ENCODE measurements at regions not wholly inside any gene's neighbourhood (a gene's known extent, or its start where the extent isn't known, plus 50 kb on each side); places are given as distances from the start of the nearest gene placed in this dataset.
"Not testable (repeated sequence)": the region's sequence is repeated elsewhere in the genome, so short reads cannot be mapped to it uniquely, and the experiment has no call there.

DNA sequence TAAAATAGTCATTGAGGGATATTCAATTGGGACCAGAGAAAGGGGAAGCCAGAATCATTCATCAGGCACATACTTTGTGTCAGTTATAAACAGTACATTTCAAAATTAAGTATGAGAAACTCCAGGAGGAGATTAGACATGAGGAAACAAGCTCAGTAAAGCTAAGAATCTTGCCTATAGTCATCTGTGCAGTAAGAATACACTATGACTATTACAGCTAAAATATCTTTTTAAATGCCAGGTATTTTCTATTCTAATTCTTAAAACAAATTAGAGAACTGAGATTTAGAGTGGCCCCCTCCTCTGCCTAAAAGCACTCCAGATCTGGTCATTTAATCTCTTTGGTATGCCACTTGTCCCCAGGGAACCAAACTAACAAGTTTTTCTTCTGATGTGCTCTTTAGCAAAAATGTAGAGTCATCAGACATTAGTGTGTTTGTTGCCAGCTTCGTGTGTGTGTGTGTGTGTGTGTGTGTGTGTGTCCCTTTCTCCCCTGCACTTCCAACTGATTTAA is 541.1 kb downstream of the TTLL7 start:
- TF ChIP-seq, protein P1, sequence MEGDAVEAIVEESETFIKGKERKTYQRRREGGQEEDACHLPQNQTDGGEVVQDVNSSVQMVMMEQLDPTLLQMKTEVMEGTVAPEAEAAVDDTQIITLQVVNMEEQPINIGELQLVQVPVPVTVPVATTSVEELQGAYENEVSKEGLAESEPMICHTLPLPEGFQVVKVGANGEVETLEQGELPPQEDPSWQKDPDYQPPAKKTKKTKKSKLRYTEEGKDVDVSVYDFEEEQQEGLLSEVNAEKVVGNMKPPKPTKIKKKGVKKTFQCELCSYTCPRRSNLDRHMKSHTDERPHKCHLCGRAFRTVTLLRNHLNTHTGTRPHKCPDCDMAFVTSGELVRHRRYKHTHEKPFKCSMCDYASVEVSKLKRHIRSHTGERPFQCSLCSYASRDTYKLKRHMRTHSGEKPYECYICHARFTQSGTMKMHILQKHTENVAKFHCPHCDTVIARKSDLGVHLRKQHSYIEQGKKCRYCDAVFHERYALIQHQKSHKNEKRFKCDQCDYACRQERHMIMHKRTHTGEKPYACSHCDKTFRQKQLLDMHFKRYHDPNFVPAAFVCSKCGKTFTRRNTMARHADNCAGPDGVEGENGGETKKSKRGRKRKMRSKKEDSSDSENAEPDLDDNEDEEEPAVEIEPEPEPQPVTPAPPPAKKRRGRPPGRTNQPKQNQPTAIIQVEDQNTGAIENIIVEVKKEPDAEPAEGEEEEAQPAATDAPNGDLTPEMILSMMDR (IDR thresholded peaks at IDR 0.05) = not testable (repeated sequence)
- TF ChIP-seq POLR2A (IDR thresholded peaks at IDR 0.05) = not testable (repeated sequence)
